Hepatocyte (in vitro differentiated cells): ENCODE measurements at regions not wholly inside any gene's neighbourhood (a gene's known extent, or its start where the extent isn't known, plus 50 kb on each side); places are given as distances from the start of the nearest gene placed in this dataset.

Experiments used
- EZH2phosphoT487 ChIP-seq: fragments of 200-600 bp; sonication (generic); IDR thresholded peaks from one replicate; pipeline ENCODE4 v1.6.1; 2018; ENCODE audit warnings: antibody characterized with exemption, mild to moderate bottlenecking, low read depth, moderate library complexity; ENCODE audit not compliant: unreplicated experiment, severe bottlenecking
- TF ChIP-seq, protein P1 (sequence below): fragments of 200-600 bp; sonication (generic); IDR thresholded peaks from 2 replicates; pipeline ENCODE4 v1.5.1; 2016; ENCODE audit warnings: antibody characterized with exemption, mild to moderate bottlenecking; ENCODE audit not compliant: poor library complexity

DNA sequence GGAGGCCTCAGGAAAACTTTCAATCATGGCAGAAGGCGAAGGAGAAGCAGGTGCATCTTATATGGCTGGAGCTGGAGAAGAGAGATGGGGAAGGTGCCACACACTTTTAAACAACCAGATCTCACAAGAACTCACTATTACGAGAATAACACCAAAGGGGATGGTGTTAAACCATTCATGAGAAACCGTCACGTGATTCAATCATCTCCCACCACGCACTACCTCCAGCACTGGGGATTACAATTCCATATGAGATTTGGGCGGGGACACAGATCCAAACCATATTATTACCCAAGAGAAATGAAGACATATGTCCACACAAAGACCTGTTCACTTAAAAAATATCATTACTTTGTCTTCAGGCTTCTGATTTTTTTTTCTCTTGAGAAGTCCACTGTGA, 518.5 kb downstream of the DCDC2C start:
- TF ChIP-seq, protein P1, sequence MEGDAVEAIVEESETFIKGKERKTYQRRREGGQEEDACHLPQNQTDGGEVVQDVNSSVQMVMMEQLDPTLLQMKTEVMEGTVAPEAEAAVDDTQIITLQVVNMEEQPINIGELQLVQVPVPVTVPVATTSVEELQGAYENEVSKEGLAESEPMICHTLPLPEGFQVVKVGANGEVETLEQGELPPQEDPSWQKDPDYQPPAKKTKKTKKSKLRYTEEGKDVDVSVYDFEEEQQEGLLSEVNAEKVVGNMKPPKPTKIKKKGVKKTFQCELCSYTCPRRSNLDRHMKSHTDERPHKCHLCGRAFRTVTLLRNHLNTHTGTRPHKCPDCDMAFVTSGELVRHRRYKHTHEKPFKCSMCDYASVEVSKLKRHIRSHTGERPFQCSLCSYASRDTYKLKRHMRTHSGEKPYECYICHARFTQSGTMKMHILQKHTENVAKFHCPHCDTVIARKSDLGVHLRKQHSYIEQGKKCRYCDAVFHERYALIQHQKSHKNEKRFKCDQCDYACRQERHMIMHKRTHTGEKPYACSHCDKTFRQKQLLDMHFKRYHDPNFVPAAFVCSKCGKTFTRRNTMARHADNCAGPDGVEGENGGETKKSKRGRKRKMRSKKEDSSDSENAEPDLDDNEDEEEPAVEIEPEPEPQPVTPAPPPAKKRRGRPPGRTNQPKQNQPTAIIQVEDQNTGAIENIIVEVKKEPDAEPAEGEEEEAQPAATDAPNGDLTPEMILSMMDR = no peak
- no peak for TF ChIP-seq EZH2phosphoT487
